H1 (cell line): ENCODE measurements at regions not wholly inside any gene's neighbourhood (a gene's known extent, or its start where the extent isn't known, plus 50 kb on each side); places are given as distances from the start of the nearest gene placed in this dataset.

Source experiments
- EP300 ChIP-seq, 2 experiments: IDR thresholded peaks; 1 replicate in 1 of 2; 2 replicates in 1 of 2; pipeline ENCODE4 v1.6.1; 2011 to 2012; ENCODE audit warnings: low read depth in 2 of 2, low read length in 2 of 2, mild to moderate bottlenecking in 2 of 2, borderline replicate concordance in 1 of 2, inconsistent platforms in 1 of 2, moderate library complexity in 1 of 2
- MAX ChIP-seq: IDR thresholded peaks from 2 replicates; pipeline ENCODE4 v1.6.1; 2012; ENCODE audit warnings: inconsistent platforms
- PHF8 ChIP-seq: fragments of 200-600 bp; sonication (generic); conservative IDR thresholded peaks from 2 replicates; pipeline ENCODE4 v1.7.1; 2012; ENCODE audit warnings: low read depth, mild to moderate bottlenecking, inconsistent platforms, low read length, moderate library complexity
- POLR2A ChIP-seq, 2 experiments: IDR thresholded peaks; 1 replicate in 1 of 2; 2 replicates in 1 of 2; pipeline ENCODE4 v1.6.1; 2011; ENCODE audit warnings: low read depth in 2 of 2, low read length in 2 of 2, mild to moderate bottlenecking in 2 of 2; ENCODE audit errors: control extremely low read depth in 1 of 2
- SP2 ChIP-seq: IDR thresholded peaks from 2 replicates; pipeline ENCODE4 v1.6.1; 2012; ENCODE audit warnings: mild to moderate bottlenecking, low read length, inconsistent platforms
- TAF1 ChIP-seq: IDR thresholded peaks from 2 replicates; pipeline ENCODE4 v1.6.1; 2011; ENCODE audit warnings: mild to moderate bottlenecking, low read depth, low read length
- YY1 ChIP-seq: IDR thresholded peaks from 2 replicates; pipeline ENCODE4 v1.6.1; 2011; ENCODE audit warnings: low read depth, mild to moderate bottlenecking, low read length
- TF ChIP-seq, protein P1 (sequence below), 3 experiments: IDR thresholded peaks; 1 replicate in 2 of 3; 2 replicates in 1 of 3; pipeline versions ENCODE4 v1.5.1 to v1.6.1; 2011; ENCODE audit warnings: low read length in 3 of 3, mild to moderate bottlenecking in 3 of 3, inconsistent platforms in 2 of 3, low read depth in 1 of 3, moderate library complexity in 1 of 3; ENCODE audit not compliant: insufficient read depth in 1 of 3; ENCODE audit errors: control extremely low read depth in 1 of 3

DNA sequence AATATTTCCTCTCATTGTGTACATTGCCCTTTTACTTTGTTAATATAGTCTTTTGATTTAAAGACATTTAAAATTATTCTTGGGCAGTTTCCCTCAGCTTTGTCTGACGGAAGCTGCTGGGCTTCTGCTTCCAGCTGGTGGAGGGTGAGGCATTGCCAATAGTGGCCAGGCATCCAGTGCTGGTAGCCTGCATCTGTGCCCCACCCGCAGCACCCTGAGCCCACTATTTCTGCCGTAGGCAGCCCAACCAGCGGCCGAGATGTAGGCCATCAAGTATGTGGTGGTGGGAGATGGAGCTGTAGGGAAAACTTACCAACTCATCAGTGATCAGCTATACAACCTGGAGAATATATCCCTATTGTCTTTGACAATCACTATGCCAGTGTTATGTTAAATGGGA, 226.0 kb upstream of the SYNCRIP start:
- TF ChIP-seq, protein P1, sequence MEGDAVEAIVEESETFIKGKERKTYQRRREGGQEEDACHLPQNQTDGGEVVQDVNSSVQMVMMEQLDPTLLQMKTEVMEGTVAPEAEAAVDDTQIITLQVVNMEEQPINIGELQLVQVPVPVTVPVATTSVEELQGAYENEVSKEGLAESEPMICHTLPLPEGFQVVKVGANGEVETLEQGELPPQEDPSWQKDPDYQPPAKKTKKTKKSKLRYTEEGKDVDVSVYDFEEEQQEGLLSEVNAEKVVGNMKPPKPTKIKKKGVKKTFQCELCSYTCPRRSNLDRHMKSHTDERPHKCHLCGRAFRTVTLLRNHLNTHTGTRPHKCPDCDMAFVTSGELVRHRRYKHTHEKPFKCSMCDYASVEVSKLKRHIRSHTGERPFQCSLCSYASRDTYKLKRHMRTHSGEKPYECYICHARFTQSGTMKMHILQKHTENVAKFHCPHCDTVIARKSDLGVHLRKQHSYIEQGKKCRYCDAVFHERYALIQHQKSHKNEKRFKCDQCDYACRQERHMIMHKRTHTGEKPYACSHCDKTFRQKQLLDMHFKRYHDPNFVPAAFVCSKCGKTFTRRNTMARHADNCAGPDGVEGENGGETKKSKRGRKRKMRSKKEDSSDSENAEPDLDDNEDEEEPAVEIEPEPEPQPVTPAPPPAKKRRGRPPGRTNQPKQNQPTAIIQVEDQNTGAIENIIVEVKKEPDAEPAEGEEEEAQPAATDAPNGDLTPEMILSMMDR (IDR thresholded peaks at IDR 0.05; ENCODE audit: control extremely low read depth in 1 of 3, insufficient read depth in 1 of 3, low read depth in 1 of 3, low read length in 3 of 3) = no peak
- no peak for TF ChIP-seq SP2
- TF ChIP-seq POLR2A (IDR thresholded peaks at IDR 0.05; ENCODE audit: control extremely low read depth in 1 of 2, low read depth in 2 of 2, low read length in 2 of 2) = no peak
- TF ChIP-seq PHF8 = no peak
- TF ChIP-seq EP300 (IDR thresholded peaks at IDR 0.05; ENCODE audit: borderline replicate concordance in 1 of 2, low read depth in 2 of 2, low read length in 2 of 2) = no peak
- no peak for TF ChIP-seq TAF1
- TF ChIP-seq MAX = no peak
- TF ChIP-seq YY1 = no peak
